OCI-LY1 (cell line): ENCODE measurements at regions not wholly inside any gene's neighbourhood (a gene's known extent, or its start where the extent isn't known, plus 50 kb on each side); places are given as distances from the start of the nearest gene placed in this dataset.
"Not testable (repeated sequence)": the region's sequence is repeated elsewhere in the genome, so short reads cannot be mapped to it uniquely, and the experiment has no call there.

Experiments used
- H2AFZ ChIP-seq: fragments of 200-600 bp; sonication (generic), shearing (Covaris generic); 2 replicates; pipeline ENCODE4 v1.6.0; 2014; ENCODE audit warnings: antibody characterized with exemption, mild to moderate bottlenecking, low read length
- H3F3A ChIP-seq: fragments of 200-600 bp; sonication (generic), shearing (Covaris generic); 2 replicates; pipeline ENCODE4 v1.6.0; 2014; ENCODE audit warnings: mild to moderate bottlenecking, antibody characterized with exemption, low read length, moderate library complexity; ENCODE audit not compliant: insufficient read depth
- H3K27ac ChIP-seq: fragments of 200-600 bp; sonication (generic); 2 replicates; pipeline ENCODE4 v1.5.1; 2014; ENCODE audit warnings: low read length, mixed run types, mild to moderate bottlenecking, low read depth; ENCODE audit not compliant: poor library complexity, severe bottlenecking
- H3K27me3 ChIP-seq: fragments of 200-600 bp; sonication (generic); 2 replicates; pipeline ENCODE4 v1.6.0; 2014; ENCODE audit warnings: antibody characterized with exemption, mild to moderate bottlenecking, low read length, moderate library complexity; ENCODE audit not compliant: insufficient read depth
- H3K36me3 ChIP-seq: fragments of 200-600 bp; sonication (generic); 2 replicates; pipeline ENCODE4 v1.6.1; 2014; ENCODE audit warnings: mild to moderate bottlenecking, antibody characterized with exemption, low read length, moderate library complexity, mixed read lengths; ENCODE audit not compliant: insufficient read depth
- H3K4me1 ChIP-seq: fragments of 200-600 bp; sonication (generic); 2 replicates; pipeline ENCODE4 v1.5.1; 2014; ENCODE audit warnings: mild to moderate bottlenecking, low read length, moderate library complexity; ENCODE audit not compliant: insufficient read depth, severe bottlenecking
- H3K4me2 ChIP-seq: fragments of 200-600 bp; sonication (generic), shearing (Covaris generic); 2 replicates; pipeline ENCODE4 v1.6.1; 2014; ENCODE audit warnings: low read length
- H3K4me3 ChIP-seq: fragments of 200-600 bp; sonication (generic); 2 replicates; pipeline ENCODE4 v1.5.1; 2014; ENCODE audit warnings: low read length, low read depth, mild to moderate bottlenecking, mixed read lengths; ENCODE audit not compliant: poor library complexity, severe bottlenecking
- H3K79me2 ChIP-seq: fragments of 200-600 bp; shearing (Covaris generic); 2 replicates; pipeline ENCODE4 v1.6.1; 2016; ENCODE audit warnings: mixed run types, low read length, mixed read lengths; ENCODE audit not compliant: insufficient read depth
- H3K9ac ChIP-seq: fragments of 200-600 bp; sonication (generic), shearing (Covaris generic); 2 replicates; pipeline ENCODE4 v1.6.1; 2014; ENCODE audit warnings: mild to moderate bottlenecking, low read length, mixed read lengths
- H3K9me2 ChIP-seq: fragments of 200-600 bp; sonication (generic), shearing (Covaris generic); 2 replicates; pipeline ENCODE4 v1.6.1; 2014; ENCODE audit warnings: low read depth, mild to moderate bottlenecking, low read length, mixed read lengths
- H3K9me3 ChIP-seq: fragments of 200-600 bp; shearing (Covaris generic); 2 replicates; pipeline ENCODE4 v1.6.1; 2014; ENCODE audit warnings: low read length, mixed read lengths
- H4K20me1 ChIP-seq: fragments of 200-600 bp; sonication (generic), shearing (Covaris generic); 2 replicates; pipeline ENCODE4 v1.6.0; 2016; ENCODE audit warnings: mild to moderate bottlenecking, low read length; ENCODE audit not compliant: insufficient read depth
- EZH2 ChIP-seq: fragments of 200-600 bp; sonication (generic), shearing (Covaris generic); IDR thresholded peaks from 2 replicates; pipeline ENCODE4 v1.8.0; 2017; ENCODE audit warnings: borderline replicate concordance, mixed run types, mild to moderate bottlenecking, antibody characterized with exemption, low read length, moderate library complexity, mixed read lengths
- TF ChIP-seq, protein P1 (sequence below): fragments of 200-600 bp; sonication (generic), shearing (Covaris generic); IDR thresholded peaks from 2 replicates; pipeline ENCODE4 v1.5.1; 2017; ENCODE audit warnings: mild to moderate bottlenecking, antibody characterized with exemption, low read length, moderate library complexity, mixed read lengths

DNA sequence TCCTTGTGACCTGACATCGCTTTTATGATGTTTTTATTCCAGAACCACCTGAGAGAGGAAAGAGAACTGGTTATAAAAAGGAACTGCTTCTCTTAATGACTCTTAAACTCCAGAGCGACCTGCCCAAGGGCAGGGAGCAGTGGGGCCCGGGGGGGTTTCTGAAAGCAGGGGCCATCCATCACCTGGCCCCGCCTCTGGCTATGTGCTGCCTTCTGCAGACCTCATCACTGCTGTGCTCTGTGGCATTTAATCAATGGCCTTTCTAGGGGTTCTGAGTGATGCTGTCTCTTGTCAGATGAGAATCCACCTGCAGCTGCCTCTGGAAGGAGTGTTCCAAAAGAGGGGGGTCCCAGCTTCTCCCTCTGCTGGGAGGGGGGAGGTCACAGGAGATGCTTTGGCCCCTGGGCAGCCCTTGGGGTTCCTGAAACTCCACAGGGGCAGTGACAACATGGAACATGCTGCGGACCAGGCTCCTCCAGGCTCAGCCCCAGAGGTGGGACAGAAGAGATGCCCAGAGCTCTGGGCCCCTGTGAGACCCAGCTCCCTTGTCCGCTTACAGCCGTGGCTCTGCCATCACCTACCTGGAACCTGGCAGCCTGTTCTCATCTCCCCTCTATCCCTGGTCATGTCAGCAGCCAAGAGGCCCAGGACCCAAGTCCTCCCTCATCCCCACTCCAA lies 177.1 kb upstream of the SULF2 start:
- Histone ChIP-seq H4K20me1 (no peaks in the 10 kb centered on the region), H3K4me1 (no peaks in the 10 kb centered on the region), H2AFZ (no peak overlapping the region), H3K9me3 (no peaks in the 10 kb centered on the region), H3K36me3 (no peaks in the 10 kb centered on the region), H3K27ac (no peak overlapping the region), H3K27me3 (no peaks in the 10 kb centered on the region; the same call in 1 of the 2 replicates), H3K79me2 (no peaks in the 10 kb centered on the region), H3K9ac (no peak overlapping the region), H3K4me3 (no peak overlapping the region), H3K4me2 (no peak overlapping the region), H3F3A (no peaks in the 10 kb centered on the region), H3K9me2 (no peaks in the 10 kb centered on the region)
- TF ChIP-seq EZH2: no peak

DNA sequence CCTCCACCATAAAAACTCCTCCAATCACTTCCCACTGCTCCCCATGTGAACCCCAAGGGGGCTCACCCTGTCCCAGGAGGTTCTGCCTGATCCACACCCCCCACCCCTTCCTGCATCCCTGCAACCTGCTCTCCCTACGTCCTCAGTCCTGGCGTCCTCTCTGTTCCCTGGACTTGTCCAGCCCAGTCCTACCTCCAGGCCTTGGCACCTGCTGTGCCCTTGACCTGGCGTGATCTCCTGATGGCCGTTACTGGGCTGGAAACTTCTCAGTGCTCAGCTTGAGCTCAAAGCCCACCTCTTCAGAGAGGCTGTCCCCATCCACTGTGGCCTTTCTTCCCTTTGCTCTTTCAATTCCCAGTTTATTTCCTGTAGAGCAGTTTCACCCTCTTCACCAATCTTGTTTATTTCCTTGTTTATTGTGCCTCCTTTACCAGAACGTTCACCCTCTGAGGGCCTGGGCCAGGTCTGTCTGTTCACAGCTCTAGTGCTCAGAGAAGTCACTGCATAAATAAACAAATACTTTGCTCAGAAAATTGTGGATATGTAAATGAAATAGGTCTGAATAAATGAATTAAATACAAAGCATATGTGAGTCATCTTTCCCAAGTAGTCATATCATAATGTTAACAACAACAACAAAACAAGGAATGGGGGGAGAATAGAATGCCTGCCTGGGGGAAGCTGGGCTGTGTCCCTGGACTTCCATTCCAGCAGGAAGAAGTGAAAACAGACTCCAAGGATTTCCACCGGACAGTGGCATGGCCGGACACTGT lies 175.7 kb upstream of the SULF2 start:
- Histone ChIP-seq H3F3A (no peaks in the 10 kb centered on the region), H3K4me1 (no peaks in the 10 kb centered on the region), H3K27ac (no peak overlapping the region), H3K36me3 (no peaks in the 10 kb centered on the region), H3K9ac (no peak overlapping the region), H3K79me2 (no peaks in the 10 kb centered on the region), H3K9me3 (no peaks in the 10 kb centered on the region), H3K9me2 (no peaks in the 10 kb centered on the region), H3K4me3 (no peak overlapping the region), H3K4me2 (no peak overlapping the region), H4K20me1 (no peaks in the 10 kb centered on the region), H2AFZ (no peak overlapping the region), H3K27me3 (no peaks in the 10 kb centered on the region; the same call in 1 of the 2 replicates)
- TF ChIP-seq, protein P1, sequence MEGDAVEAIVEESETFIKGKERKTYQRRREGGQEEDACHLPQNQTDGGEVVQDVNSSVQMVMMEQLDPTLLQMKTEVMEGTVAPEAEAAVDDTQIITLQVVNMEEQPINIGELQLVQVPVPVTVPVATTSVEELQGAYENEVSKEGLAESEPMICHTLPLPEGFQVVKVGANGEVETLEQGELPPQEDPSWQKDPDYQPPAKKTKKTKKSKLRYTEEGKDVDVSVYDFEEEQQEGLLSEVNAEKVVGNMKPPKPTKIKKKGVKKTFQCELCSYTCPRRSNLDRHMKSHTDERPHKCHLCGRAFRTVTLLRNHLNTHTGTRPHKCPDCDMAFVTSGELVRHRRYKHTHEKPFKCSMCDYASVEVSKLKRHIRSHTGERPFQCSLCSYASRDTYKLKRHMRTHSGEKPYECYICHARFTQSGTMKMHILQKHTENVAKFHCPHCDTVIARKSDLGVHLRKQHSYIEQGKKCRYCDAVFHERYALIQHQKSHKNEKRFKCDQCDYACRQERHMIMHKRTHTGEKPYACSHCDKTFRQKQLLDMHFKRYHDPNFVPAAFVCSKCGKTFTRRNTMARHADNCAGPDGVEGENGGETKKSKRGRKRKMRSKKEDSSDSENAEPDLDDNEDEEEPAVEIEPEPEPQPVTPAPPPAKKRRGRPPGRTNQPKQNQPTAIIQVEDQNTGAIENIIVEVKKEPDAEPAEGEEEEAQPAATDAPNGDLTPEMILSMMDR: no peak
- TF ChIP-seq EZH2: no peak

DNA sequence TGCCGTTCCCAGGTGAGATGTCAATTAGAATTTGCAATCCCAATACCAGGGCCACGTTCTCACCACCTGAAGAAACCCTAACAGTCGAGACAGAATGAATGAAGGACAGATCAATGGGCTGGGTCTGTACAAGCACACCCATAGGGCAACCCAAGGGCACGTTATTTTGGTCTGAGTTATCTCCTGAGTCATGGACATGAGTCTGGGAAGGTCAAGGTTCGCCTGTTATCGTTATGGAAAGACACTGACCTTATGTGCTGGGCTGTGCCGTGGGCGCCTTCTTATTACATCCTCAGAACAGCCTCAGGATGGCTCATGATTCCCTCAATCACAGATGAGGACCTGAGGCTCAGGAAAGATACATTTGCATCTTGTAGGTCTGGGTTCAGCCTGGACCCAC lies 175.0 kb upstream of the SULF2 start:
- no peak overlapping the region for H2AFZ ChIP-seq

DNA sequence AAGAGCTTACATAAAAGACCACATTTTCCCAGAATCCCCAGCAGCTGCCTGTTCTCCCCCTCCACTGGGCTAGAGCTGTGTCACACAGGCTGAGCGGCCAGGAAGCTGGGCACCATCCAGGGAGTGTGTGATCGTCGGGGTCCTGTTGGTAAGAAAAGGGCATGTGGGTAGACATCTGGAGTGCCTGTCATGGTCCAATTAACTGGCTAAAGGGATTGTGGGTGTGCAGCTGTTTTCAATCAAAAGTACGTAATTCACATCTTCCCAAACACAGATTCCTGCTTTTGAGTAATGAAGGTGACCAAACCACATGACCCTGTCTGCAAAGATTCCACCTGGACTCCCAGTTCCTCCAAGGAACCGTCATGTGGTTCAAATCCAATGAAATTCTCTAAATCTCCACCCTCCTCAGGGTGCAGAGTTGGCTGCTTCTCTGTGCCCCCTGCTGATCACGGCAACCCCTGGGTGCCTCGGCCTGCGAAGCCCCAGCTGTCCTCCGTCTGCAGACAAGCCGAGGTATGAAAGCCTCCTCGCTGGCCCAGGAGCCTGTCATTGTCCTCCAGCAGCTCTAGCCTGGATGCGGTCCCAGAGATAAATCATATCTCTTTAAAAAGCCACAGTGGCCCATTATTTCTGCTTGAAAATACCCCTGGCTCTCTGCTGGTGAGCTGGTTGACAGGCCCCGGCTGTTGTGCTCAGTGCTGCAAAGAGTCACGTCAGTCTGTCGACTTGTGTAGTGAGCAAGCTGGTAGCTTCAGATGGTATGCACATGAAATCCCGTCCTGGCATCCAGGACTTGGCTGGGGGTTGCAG lies 172.9 kb upstream of the SULF2 start:
- H3K9ac ChIP-seq: not testable (repeated sequence)

More for the DNA sequence above, 175.0 kb upstream of the SULF2 start:
- H3K27me3 ChIP-seq: no peaks in the 10 kb centered on the region; the same call in 1 of the 2 replicates
- H4K20me1 ChIP-seq: no peaks in the 10 kb centered on the region
- no peaks in the 10 kb centered on the region for H3K79me2 ChIP-seq
- H3K9ac ChIP-seq: no peak overlapping the region
- no peak overlapping the region for H3K27ac ChIP-seq
- no peaks in the 10 kb centered on the region for H3K9me3 ChIP-seq
- TF ChIP-seq EZH2: no peak
- TF ChIP-seq, protein P1: no peak
- no peaks in the 10 kb centered on the region for H3K36me3 ChIP-seq
- no peak overlapping the region for H3K4me3 ChIP-seq
- H3K4me2 ChIP-seq: no peak overlapping the region
- no peaks in the 10 kb centered on the region for H3F3A ChIP-seq
- no peaks in the 10 kb centered on the region for H3K9me2 ChIP-seq
- no peaks in the 10 kb centered on the region for H3K4me1 ChIP-seq

More for the DNA sequence above, 172.9 kb upstream of the SULF2 start:
- not testable (repeated sequence) for H3K27me3 ChIP-seq, H3K36me3 ChIP-seq, H3K79me2 ChIP-seq, H3K4me1 ChIP-seq, H3K4me2 ChIP-seq, H3F3A ChIP-seq, H3K27ac ChIP-seq, H4K20me1 ChIP-seq, H3K9me2 ChIP-seq, H2AFZ ChIP-seq, H3K9me3 ChIP-seq, H3K4me3 ChIP-seq
